ENCODE measurements at regions not wholly inside any gene's neighbourhood (a gene's known extent, or its start where the extent isn't known, plus 50 kb on each side); places are given as distances from the start of the nearest gene placed in this dataset.

- TF ChIP-seq CTCF (IDR thresholded peaks at IDR 0.05; ENCODE audit: low read length) (no peak), EZH2 (IDR thresholded peaks at IDR 0.05; ENCODE audit: borderline replicate concordance, low read length) (no peak)
Observed at GRCh38 chr19:30155381-30156200, 213.6 kb downstream of the URI1 start.
